ENCODE measurements at regions not wholly inside any gene's neighbourhood (a gene's known extent, or its start where the extent isn't known, plus 50 kb on each side); places are given as distances from the start of the nearest gene placed in this dataset.
A peak's percentile ranks its signal among the peaks of the same experiment; 100 is the strongest.

DNA sequence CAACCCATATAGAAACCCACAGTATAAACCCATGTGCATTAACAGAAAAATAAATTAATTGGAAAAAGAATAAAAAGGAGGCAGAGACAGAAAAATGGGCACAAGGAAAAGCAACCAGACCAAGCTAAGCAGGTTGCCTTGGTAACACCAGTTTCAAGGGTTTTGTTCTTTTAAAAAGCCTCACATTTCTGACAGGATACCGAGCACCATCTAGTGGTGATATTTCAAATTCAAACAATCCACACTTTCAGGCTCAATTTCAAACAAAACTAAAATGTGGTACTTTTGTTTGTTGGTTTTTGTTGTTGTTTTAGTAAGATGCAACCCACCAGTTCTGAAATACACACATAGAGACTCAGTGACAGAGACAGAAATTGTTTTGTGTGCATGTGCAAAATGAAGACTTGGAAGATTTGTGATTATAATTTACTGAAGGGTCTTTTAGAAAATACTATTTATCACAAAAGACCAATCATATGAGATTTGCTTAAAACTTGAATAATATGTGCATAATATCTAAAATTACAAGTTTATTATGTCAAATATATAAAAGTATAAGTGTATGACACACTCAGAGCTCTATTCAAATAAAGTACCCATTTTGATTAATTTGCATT lies 318.2 kb downstream of the SLCO4C1 start:
- peak; percentile 62 for TF ChIP-seq CTCF (IDR thresholded peaks at IDR 0.05)

DNA sequence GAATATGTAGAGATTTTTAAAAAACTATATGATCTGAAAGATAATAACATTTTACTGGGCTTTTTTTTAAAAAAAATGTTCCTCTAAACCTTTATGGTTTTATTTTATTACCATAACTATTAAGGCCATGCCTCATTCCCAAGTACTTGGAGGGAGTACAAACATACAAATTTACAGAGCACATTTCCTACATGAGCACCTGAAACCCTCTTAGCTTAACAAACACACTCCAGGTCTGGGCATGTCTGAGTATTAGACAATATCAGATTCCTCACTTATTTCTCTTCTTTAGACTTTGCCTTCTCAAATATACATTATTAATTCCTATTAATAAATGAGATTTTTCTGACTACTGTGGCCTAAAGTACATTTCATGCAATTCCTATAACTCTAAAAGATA lies 319.2 kb downstream of the SLCO4C1 start:
- TF ChIP-seq CTCF (IDR thresholded peaks at IDR 0.05), result no peak

- no peak for TF ChIP-seq CTCF (IDR thresholded peaks at IDR 0.05)
Observed at GRCh38 chr5:101969742-101970141, 326.3 kb downstream of the SLCO4C1 start.

- no peak for TF ChIP-seq CTCF (IDR thresholded peaks at IDR 0.05)
Observed at GRCh38 chr5:101966476-101966875, 329.6 kb downstream of the SLCO4C1 start.

GRCh38 chr5:101955891-101956290 lies 340.2 kb downstream of the SLCO4C1 start:
- TF ChIP-seq CTCF (IDR thresholded peaks at IDR 0.05), result no peak

GRCh38 chr5:101950019-101950418 lies 346.1 kb downstream of the SLCO4C1 start:
- TF ChIP-seq CTCF (IDR thresholded peaks at IDR 0.05), result no peak

DNA sequence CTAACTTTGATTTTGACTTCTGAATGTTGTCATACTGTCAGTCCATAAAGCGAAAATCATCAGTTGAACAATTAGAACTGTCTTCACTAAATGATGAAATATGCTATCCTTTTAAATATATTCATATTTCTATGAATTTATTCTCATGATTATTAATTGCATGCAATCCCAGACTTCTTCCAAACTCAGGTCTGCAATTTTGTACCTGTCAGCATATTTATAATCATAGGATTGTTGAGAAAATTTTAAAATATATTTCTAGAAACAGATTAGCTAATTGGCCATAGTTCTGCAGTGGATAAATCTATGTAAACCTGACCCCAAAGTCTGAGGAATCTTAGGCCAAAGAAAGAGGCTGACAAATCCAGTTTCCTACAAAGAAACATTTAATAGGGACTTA lies 347.5 kb downstream of the SLCO4C1 start:
- no peak for TF ChIP-seq CTCF (IDR thresholded peaks at IDR 0.05)

DNA sequence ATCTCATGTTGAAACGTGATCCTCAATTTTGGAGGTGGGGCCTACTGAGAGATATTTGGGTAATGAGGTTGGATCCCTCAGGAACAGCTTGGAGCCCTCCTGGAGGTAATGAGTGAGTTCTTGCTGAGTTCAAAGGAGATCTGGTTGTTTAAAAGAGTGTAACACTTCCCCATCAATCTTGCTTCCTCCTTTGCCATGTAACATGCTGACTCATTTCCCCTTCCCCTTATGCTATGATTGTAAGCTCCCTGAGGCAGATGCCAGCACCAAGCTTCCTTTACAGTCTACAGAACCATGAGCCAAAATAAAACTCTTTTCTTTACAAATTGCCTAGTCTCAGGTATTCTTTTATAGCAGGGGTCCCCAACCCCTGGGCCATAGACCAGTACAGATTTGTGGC lies 352.3 kb downstream of the SLCO4C1 start:
- no peak for TF ChIP-seq CTCF (IDR thresholded peaks at IDR 0.05)
